ENCODE measurements at regions not wholly inside any gene's neighbourhood (a gene's known extent, or its start where the extent isn't known, plus 50 kb on each side); places are given as distances from the start of the nearest gene placed in this dataset.

DNA sequence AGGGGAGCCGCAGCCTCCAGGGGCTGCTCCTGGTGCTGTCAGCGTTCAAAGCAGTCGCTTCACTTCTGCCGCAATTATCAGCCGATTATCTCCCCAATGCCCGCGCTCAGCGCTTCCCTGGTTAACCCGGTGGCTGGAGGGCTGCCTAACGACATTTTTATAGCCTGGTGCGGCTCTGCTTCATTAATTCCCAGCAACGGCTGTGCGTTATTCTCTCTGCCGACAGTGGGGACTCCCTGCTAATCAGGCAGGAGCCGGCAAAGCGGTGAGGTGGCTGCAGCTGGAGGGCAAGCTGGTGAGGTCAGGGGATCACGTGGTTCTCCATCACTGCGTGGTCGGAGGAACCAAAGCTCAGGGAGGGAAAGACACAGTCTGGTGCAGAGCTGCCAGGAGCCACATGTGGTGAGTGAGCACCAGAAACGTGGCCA lies 62.9 kb downstream of the GLRX5 start:
- Histone ChIP-seq H3K9me3 (ENCODE audit: control insufficient read depth, insufficient read depth, low read length) (no peaks in the 10 kb centered on the region; the same call in 1 of the 2 replicates), H3K27me3 (ENCODE audit: control insufficient read depth, insufficient read depth, low read length) (no peaks in the 10 kb centered on the region), H3K4me3 (ENCODE audit: low read depth, low read length) (no peak overlapping the region), H3K27ac (ENCODE audit: low read depth, low read length) (no peak overlapping the region)
- CTCF ChIA-PET, result interaction anchor here (0.6 kb wide), 1 partner anchor 341 kb away, joined by 3 read pairs; no protein-coding TSS in a partner anchor
- TF ChIP-seq, protein P1, sequence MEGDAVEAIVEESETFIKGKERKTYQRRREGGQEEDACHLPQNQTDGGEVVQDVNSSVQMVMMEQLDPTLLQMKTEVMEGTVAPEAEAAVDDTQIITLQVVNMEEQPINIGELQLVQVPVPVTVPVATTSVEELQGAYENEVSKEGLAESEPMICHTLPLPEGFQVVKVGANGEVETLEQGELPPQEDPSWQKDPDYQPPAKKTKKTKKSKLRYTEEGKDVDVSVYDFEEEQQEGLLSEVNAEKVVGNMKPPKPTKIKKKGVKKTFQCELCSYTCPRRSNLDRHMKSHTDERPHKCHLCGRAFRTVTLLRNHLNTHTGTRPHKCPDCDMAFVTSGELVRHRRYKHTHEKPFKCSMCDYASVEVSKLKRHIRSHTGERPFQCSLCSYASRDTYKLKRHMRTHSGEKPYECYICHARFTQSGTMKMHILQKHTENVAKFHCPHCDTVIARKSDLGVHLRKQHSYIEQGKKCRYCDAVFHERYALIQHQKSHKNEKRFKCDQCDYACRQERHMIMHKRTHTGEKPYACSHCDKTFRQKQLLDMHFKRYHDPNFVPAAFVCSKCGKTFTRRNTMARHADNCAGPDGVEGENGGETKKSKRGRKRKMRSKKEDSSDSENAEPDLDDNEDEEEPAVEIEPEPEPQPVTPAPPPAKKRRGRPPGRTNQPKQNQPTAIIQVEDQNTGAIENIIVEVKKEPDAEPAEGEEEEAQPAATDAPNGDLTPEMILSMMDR (IDR thresholded peaks at IDR 0.05; ENCODE audit: low read depth, low read length), result no peak
- POLR2A ChIA-PET, result no interaction called here
- no peak for DNase-seq (ENCODE audit: low read depth, low spot score)

DNA sequence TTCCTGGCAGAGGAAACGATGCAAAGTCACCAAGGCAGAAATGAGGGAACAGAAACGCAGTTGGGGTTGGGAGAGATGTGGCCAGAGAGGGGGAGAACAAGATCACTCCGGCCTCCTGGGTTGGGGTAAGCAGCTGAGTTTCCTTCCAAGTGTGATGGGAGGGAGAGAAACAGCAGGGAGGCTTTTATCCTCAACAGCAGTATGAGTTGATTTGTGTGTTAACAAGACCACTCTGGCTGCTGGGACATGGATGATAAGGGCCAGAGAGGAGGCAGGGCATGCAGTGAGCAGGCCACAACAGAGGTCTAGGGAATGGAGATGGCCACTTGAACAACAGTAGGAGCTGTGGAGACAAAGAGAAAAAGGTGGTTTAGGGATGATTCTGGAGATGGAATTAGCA lies 66.8 kb downstream of the GLRX5 start:
- ChIA-PET POLR2A (no interaction called here), CTCF (no interaction called here)
- TF ChIP-seq, protein P1 (IDR thresholded peaks at IDR 0.05; ENCODE audit: low read depth, low read length), result no peak

GRCh38 chr14:95603415-95603814 lies 68.6 kb downstream of the GLRX5 start:
- ChIA-PET POLR2A (no interaction called here), CTCF (no interaction called here)

More for the DNA sequence above, 66.8 kb downstream of the GLRX5 start:
- DNase-seq (ENCODE audit: low read depth, low spot score), result no peak
- no peak overlapping the region for H3K4me3 ChIP-seq (ENCODE audit: low read depth, low read length)
- no peak overlapping the region for H3K27ac ChIP-seq (ENCODE audit: low read depth, low read length)
- H3K27me3 ChIP-seq (ENCODE audit: control insufficient read depth, insufficient read depth, low read length), result no peaks in the 10 kb centered on the region
- no peaks in the 10 kb centered on the region for H3K9me3 ChIP-seq (ENCODE audit: control insufficient read depth, insufficient read depth, low read length)

DNA sequence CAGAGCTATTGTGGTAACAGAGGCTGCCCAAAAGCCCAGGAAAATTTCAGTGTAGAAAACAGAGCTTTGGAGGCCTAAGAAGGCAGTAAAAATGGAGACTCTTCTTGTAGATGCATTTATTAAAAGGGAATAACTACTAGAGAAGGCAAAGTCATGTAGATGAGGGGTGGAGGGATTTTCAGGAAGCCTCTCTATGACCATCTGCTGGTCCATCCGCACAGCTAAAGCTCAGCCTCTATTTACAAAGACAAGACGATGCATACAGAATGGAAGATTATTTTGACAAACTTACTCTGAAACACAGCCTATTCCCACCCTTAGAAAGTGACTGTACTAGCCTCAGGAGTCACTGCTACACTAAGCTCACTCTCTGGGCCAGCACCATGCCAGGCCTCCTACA lies 71.4 kb downstream of the GLRX5 start:
- H3K4me3 ChIP-seq (ENCODE audit: low read depth, low read length), result no peak overlapping the region
- TF ChIP-seq, protein P1 (IDR thresholded peaks at IDR 0.05; ENCODE audit: low read depth, low read length), result no peak
- ChIA-PET CTCF (no interaction called here), POLR2A (no interaction called here)
- H3K27me3 ChIP-seq (ENCODE audit: control insufficient read depth, insufficient read depth, low read length), result no peaks in the 10 kb centered on the region
- no peak overlapping the region for H3K27ac ChIP-seq (ENCODE audit: low read depth, low read length)
- H3K9me3 ChIP-seq (ENCODE audit: control insufficient read depth, insufficient read depth, low read length), result no peaks in the 10 kb centered on the region
- no peak for DNase-seq (ENCODE audit: low read depth, low spot score)

More at GRCh38 chr14:95603415-95603814, 68.6 kb downstream of the GLRX5 start:
- TF ChIP-seq, protein P1 (IDR thresholded peaks at IDR 0.05; ENCODE audit: low read depth, low read length), result no peak
- Histone ChIP-seq H3K9me3 (ENCODE audit: control insufficient read depth, insufficient read depth, low read length) (no peaks in the 10 kb centered on the region), H3K27ac (ENCODE audit: low read depth, low read length) (no peak overlapping the region), H3K4me3 (ENCODE audit: low read depth, low read length) (no peak overlapping the region), H3K27me3 (ENCODE audit: control insufficient read depth, insufficient read depth, low read length) (no peaks in the 10 kb centered on the region)
- DNase-seq (ENCODE audit: low read depth, low spot score), result no peak

GRCh38 chr14:95608637-95609235 lies 73.9 kb downstream of the GLRX5 start:
- POLR2A ChIA-PET, result no interaction called here
- no peak overlapping the region for H3K27ac ChIP-seq (ENCODE audit: low read depth, low read length)

More at GRCh38 chr14:95608637-95609235, 73.9 kb downstream of the GLRX5 start:
- Histone ChIP-seq H3K9me3 (ENCODE audit: control insufficient read depth, insufficient read depth, low read length) (no peaks in the 10 kb centered on the region), H3K27me3 (ENCODE audit: control insufficient read depth, insufficient read depth, low read length) (no peaks in the 10 kb centered on the region), H3K4me3 (ENCODE audit: low read depth, low read length) (no peak overlapping the region)
- DNase-seq (ENCODE audit: low read depth, low spot score), result no peak
- CTCF ChIA-PET, result interaction anchor here (1.1 kb wide), 2 partner anchors 11 to 386 kb away, joined by 3 to 6 read pairs; no protein-coding TSS in a partner anchor
- TF ChIP-seq, protein P1 (IDR thresholded peaks at IDR 0.05; ENCODE audit: low read depth, low read length), result no peak

All from AG04450 (cell line).